Medulla oblongata (tissue), 1 donor: ENCODE measurements at regions not wholly inside any gene's neighbourhood (a gene's known extent, or its start where the extent isn't known, plus 50 kb on each side); places are given as distances from the start of the nearest gene placed in this dataset.
"Not testable (repeated sequence)": the region's sequence is repeated elsewhere in the genome, so short reads cannot be mapped to it uniquely, and the experiment has no call there.

ENCODE experiments used
- DNase-seq: peaks from one replicate; pipeline ENCODE4 v3.0.0-alpha.2; 2015; ENCODE audit errors: extremely low spot score

DNA sequence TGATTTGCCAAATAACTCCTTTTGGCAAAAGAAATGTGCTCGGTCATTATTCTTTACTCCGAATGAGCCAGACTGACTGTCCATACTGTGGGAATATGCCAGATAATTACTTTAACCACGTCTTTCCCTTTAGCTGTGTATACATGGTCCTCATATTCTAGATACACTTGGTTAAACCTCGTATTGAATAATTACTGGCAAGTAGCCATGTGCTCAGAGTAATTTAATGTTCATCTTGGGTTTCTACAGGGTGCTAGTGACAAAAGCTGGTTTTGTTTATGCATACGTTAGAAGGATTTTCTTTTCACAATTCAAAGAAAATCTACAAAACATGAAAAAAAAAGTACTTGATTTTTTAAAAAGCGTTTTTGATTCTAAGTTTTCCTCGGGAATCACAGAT lies 540.3 kb downstream of the KCNJ2 start:
- DNase-seq = no peak

- no peak for DNase-seq
Measured at GRCh38 chr17:70713694-70714093, 544.4 kb downstream of the KCNJ2 start.

- DNase-seq = no peak
Measured at GRCh38 chr17:70716551-70716950, 547.2 kb downstream of the KCNJ2 start.

DNA sequence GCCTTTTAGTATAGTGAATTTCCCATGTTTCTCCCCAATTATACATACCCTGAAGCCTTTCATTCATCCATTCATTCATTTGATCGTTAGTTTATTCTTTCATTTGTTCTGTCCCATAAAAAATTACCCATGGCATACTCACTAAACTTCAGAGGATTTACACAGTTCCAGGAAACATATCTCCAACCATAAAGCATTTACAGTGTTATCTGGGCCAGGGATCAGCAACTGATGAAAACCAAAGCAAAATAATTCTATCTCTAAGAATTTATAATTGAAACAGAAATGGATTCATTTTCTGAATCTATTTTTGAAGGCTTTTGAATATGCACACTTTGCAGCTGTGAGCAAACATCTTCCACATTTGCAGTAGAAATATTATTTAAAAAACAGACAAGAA lies 547.7 kb downstream of the KCNJ2 start:
- DNase-seq = no peak

DNA sequence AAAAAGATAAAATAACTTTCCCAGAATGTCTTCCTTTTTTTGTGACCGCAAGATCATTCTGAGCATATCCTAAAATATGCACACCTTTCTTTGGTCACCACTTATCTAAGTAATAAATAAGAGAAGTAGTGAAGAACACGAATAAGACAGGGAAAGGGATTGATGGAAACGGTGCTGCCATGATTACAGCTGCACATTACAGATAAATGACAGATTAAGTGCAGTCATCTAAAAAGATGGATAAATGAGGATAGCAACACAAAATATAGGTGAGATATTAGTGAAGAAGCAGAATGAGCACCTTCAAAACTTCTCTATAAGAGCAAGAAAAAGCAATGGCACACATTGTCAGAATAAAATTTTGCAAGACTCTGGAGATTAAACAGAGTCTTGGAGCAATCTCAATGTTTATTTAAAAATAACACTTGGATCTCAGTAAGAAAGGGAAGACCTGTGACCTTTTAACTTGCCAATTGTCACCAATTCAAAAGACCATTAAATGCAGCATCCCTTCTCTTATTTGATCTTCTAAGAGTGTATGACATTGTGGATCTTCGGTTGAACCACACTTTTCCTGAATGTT lies 567.1 kb downstream of the KCNJ2 start:
- no peak for DNase-seq

GRCh38 chr17:70739065-70739464 lies 569.7 kb downstream of the KCNJ2 start:
- no peak for DNase-seq

- DNase-seq = not testable (repeated sequence)
Measured at GRCh38 chr17:70746574-70746973, 577.2 kb downstream of the KCNJ2 start.

DNA sequence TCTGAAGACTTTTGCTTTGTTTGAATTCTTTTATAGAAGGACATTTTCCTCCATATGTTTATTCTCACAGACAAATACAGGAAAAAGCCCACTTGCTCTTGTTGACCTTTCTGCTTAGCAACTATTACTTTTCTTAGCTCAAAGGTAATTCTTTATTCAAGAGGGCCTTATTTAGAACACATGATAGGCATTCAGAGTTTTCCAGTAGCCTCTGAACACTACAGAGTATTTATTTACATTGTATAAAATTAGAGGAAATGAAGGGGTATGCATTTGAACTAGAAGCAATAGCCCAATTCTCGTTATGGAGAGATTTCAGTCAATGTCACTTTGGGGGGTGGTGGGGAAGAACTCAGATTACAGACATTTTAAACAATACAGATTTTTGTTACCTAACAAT lies 581.7 kb downstream of the KCNJ2 start:
- no peak for DNase-seq

DNA sequence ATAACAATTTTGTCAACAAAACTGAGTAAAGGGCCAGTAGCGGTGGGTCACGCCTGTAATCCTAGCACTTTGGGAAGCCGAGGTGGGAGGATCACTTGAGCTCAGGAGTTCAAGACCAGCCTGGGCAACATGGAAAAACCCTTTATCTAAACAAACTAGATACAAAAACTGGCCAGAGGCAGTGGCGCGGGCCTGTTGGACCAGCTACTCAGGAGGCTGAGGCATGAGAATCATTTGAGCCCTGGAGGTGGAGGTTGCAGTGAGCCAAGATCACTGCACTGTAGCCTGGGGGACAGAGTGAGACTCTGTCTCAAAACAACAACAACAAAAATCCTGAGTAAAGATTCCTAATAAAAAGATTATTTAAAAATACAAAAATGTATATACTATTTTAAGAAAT lies 583.1 kb downstream of the KCNJ2 start:
- DNase-seq = not testable (repeated sequence)

- no peak for DNase-seq
Measured at GRCh38 chr17:70752966-70753467, 583.7 kb downstream of the KCNJ2 start.

- no peak for DNase-seq
Measured at GRCh38 chr17:70763018-70763417, 593.7 kb downstream of the KCNJ2 start.

- peak; percentile 57 for DNase-seq
Measured at GRCh38 chr17:70767102-70767701, 597.9 kb downstream of the KCNJ2 start.

DNA sequence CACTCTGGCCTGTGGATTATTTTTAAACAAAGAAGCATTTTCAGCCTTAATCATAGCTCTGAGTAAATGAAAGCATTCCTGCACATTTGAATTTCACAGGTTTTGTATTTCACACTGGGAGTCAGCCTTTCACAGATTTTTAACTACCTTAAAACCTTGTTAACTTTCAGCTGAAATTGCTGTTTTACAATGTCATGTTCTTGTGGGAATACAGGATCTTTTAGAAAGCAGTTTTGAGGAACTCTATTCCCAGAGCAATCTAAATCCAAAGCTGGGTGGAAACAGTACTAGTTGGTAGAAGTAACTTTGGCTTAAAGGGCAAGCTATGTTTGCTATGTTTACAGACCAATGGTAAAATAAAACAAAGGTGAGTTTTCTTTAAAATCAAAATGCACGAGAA lies 600.6 kb downstream of the KCNJ2 start:
- DNase-seq = no peak

- DNase-seq = no peak
Measured at GRCh38 chr17:70771804-70772386, 602.6 kb downstream of the KCNJ2 start.

DNA sequence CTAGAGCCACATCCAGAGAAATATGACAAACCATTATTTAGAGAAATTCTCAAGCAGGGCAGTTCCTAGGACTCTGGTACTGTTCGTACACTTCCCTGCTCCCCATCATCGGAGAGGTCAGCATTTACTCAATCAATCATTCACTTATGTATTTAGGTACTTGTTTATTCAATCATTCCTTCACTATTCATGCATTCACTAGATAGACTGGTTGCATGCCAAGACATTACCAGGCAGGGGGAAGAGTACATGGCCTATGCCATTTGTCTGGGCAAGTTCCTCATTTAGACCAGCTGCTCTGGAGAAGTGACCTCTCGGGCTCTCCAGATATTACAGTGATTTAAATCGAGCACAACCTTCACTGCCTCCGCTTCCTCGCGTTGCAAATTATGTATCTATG lies 603.4 kb downstream of the KCNJ2 start:
- DNase-seq = peak; percentile 10

GRCh38 chr17:70773258-70773657 lies 603.9 kb downstream of the KCNJ2 start:
- DNase-seq = no peak

DNA sequence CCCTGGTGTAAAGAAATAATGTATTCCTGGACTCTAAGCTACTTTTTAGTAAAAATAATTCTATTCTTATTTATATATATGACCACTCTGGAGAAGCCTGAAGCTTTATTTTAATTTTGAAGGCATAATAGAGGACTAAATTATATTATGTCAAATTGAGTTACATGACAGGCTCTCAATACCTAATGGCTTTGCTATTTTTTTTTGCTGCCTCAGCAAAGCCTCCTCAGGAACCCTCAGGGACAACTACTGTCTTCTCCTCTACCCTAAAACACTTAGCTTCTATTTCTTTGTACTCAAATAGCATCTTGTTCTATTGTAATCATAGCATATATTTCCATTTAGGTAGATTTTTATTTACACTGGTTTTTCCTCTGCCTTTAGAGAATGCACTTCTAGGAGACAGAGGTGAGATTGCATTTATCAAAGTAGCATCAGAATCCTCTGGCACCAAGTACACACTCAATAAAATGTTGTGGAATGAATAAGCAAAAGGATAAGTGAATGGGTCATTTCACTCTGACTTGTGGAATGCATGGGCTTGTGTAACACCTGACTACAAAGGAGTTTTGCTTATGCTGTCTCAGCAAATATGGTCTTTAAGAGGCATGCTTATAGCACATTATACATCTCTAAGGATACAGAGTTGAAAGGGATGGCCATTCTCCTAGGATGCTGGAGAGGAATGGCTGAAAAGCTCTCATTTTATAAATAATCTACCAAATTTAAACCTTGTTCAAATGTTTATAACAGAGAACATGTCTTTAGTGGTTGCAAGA lies 605.2 kb downstream of the KCNJ2 start:
- DNase-seq = no peak

- DNase-seq = no peak
Measured at GRCh38 chr17:70775679-70776078, 606.3 kb downstream of the KCNJ2 start.

DNA sequence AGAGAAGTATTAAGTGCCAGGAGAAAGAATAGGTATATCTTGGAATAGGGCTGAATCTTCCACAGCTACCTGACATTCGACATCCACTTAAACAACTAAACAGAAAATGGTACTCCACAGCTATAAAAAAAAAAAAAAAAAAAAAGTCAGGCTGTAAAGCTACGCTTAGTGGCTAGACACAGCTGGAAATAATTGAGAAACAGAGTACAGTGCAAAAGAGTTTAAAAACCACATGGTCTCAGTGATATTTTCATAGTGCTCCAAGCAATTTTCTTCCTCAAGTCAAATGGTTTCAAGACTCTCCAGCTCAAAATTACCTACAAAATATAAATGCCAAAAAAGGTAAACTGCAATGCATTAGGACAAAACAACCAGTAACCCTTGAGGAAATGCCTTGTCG lies 607.1 kb downstream of the KCNJ2 start:
- no peak for DNase-seq

GRCh38 chr17:70780031-70780430 lies 610.7 kb downstream of the KCNJ2 start:
- no peak for DNase-seq

DNA sequence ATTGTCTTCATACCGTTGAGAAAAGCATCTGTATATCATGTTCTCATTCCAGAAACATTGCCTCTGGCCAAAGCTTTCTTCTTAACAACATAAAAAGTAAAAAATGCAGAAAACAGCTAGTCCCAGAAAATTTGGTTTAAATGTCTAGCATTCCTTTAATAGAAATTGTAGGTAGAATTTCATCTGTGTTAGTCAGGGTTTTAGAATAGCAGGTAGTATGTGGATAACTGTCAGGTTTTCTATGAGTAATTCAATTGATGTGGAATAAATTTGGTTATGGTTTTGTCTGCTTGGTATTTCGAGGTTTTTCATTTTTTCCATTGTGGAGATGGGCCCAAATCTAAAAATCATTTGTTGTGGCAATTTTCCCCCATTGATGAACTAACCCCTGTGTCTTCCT lies 616.7 kb downstream of the KCNJ2 start:
- DNase-seq = no peak

- DNase-seq = peak; percentile 27
Measured at GRCh38 chr17:70787721-70788300, 618.5 kb downstream of the KCNJ2 start.
